H9 (cell line): ENCODE measurements at regions not wholly inside any gene's neighbourhood (a gene's known extent, or its start where the extent isn't known, plus 50 kb on each side); places are given as distances from the start of the nearest gene placed in this dataset.

Source experiments
- DNase-seq: peaks from one replicate; pipeline ENCODE4 v3.0.0-alpha.2; 2017
- H2AFZ ChIP-seq: one replicate; pipeline ENCODE4 v1.6.1; 2013; ENCODE audit warnings: mild to moderate bottlenecking, low read length, control low read depth, moderate library complexity
- H2AK5ac ChIP-seq: 2 replicates; pipeline ENCODE4 v1.6.1; 2013; ENCODE audit warnings: low read length, control low read depth, mixed read lengths; ENCODE audit not compliant: insufficient read length
- H2BK120ac ChIP-seq: one replicate; pipeline ENCODE4 v1.6.1; 2013; ENCODE audit warnings: low read depth, mild to moderate bottlenecking, low read length, control low read depth, inconsistent platforms; ENCODE audit not compliant: poor library complexity, severe bottlenecking
- H2BK12ac ChIP-seq: 2 replicates; pipeline ENCODE4 v1.6.1; 2013; ENCODE audit warnings: low read length, control low read depth, mixed read lengths, low read depth; ENCODE audit not compliant: insufficient read length
- H2BK15ac ChIP-seq: 2 replicates; pipeline ENCODE4 v1.6.1; 2013; ENCODE audit warnings: low read depth, low read length, control low read depth
- H2BK20ac ChIP-seq: one replicate; pipeline ENCODE4 v1.6.1; 2013; ENCODE audit warnings: low read depth, mild to moderate bottlenecking, low read length, control low read depth, inconsistent platforms; ENCODE audit not compliant: poor library complexity, severe bottlenecking
- H2BK5ac ChIP-seq: 2 replicates; pipeline ENCODE4 v1.6.1; 2013; ENCODE audit warnings: low read length, control low read depth, mixed read lengths; ENCODE audit not compliant: insufficient read length
- H3K14ac ChIP-seq: 2 replicates; pipeline ENCODE4 v1.6.1; 2013; ENCODE audit warnings: low read length, control low read depth; ENCODE audit not compliant: insufficient read depth
- H3K18ac ChIP-seq: 2 replicates; pipeline ENCODE4 v1.6.1; 2013; ENCODE audit warnings: low read depth, mild to moderate bottlenecking, mixed read lengths, low read length, control low read depth; ENCODE audit not compliant: insufficient read length
- H3K23ac ChIP-seq: 2 replicates; pipeline ENCODE4 v1.6.1; 2013; ENCODE audit warnings: low read length, control low read depth, mixed read lengths, low read depth; ENCODE audit not compliant: insufficient read length
- H3K23me2 ChIP-seq: 2 replicates; pipeline ENCODE4 v1.6.1; 2013; ENCODE audit warnings: low read depth, mild to moderate bottlenecking, mixed read lengths, low read length, control low read depth; ENCODE audit not compliant: insufficient read length, poor library complexity, severe bottlenecking
- H3K27ac ChIP-seq: 2 replicates; pipeline ENCODE4 v1.5.1; 2013; ENCODE audit warnings: low read length, control low read depth, mixed read lengths, low read depth; ENCODE audit not compliant: insufficient read length
- H3K27me3 ChIP-seq: 2 replicates; pipeline ENCODE4 v1.6.1; 2013; ENCODE audit warnings: low read length, control low read depth, inconsistent platforms; ENCODE audit not compliant: insufficient read depth
- H3K4ac ChIP-seq: 2 replicates; pipeline ENCODE4 v1.6.1; 2013; ENCODE audit warnings: low read depth, mild to moderate bottlenecking, control low read depth, inconsistent platforms, low read length, moderate library complexity
- H3K4me1 ChIP-seq: 2 replicates; pipeline ENCODE4 v1.6.1; 2013; ENCODE audit warnings: low read length, control low read depth, inconsistent platforms; ENCODE audit not compliant: insufficient read depth
- H3K4me2 ChIP-seq: 2 replicates; pipeline ENCODE4 v1.6.1; 2013; ENCODE audit warnings: low read length, control low read depth, mixed read lengths; ENCODE audit not compliant: insufficient read length, insufficient read depth
- H3K56ac ChIP-seq: 2 replicates; pipeline ENCODE4 v1.6.1; 2013; ENCODE audit warnings: low read depth, mild to moderate bottlenecking, mixed read lengths, low read length, control low read depth; ENCODE audit not compliant: insufficient read length
- H3K79me1 ChIP-seq: 2 replicates; pipeline ENCODE4 v1.6.1; 2013; ENCODE audit warnings: low read depth, mild to moderate bottlenecking, moderate library complexity, low read length, control low read depth, inconsistent platforms; ENCODE audit not compliant: insufficient read depth, poor library complexity, severe bottlenecking
- H3K79me2 ChIP-seq: 2 replicates; pipeline ENCODE4 v1.6.1; 2013; ENCODE audit warnings: low read length, control low read depth, inconsistent platforms; ENCODE audit not compliant: insufficient read depth
- H3K9ac ChIP-seq: 2 replicates; pipeline ENCODE4 v1.6.1; 2013; ENCODE audit warnings: low read length, control low read depth, mixed read lengths; ENCODE audit not compliant: insufficient read length; ENCODE audit errors: extremely low read depth
- H3K9me3 ChIP-seq: one replicate; pipeline ENCODE4 v1.6.1; 2013; ENCODE audit warnings: low read depth, low read length, inconsistent platforms; ENCODE audit not compliant: control insufficient read depth
- H3T11ph ChIP-seq: one replicate; pipeline ENCODE4 v1.6.1; 2013; ENCODE audit warnings: mild to moderate bottlenecking, low read length, control low read depth, inconsistent platforms
- H4K20me1 ChIP-seq: one replicate; pipeline ENCODE4 v1.6.1; 2013; ENCODE audit not compliant: control insufficient read depth, insufficient read length, insufficient read depth
- H4K5ac ChIP-seq: 2 replicates; pipeline ENCODE4 v1.6.1; 2013; ENCODE audit warnings: low read depth, mild to moderate bottlenecking, mixed read lengths, low read length, control low read depth; ENCODE audit not compliant: insufficient read length
- H4K8ac ChIP-seq: replicated peaks from 2 replicates; pipeline ENCODE4 v1.6.1; 2013; ENCODE audit warnings: low read length, control low read depth, mixed read lengths, low read depth; ENCODE audit not compliant: insufficient read length
- H4K91ac ChIP-seq: 2 replicates; pipeline ENCODE4 v1.6.1; 2013; ENCODE audit warnings: low read depth, mild to moderate bottlenecking, moderate library complexity, mixed read lengths, low read length, control low read depth; ENCODE audit not compliant: insufficient read length
- H3K27ac Mint-ChIP-seq, 3 experiments: 2 replicates in 2 of 3; 3 replicates in 1 of 3; pipeline ENCODE4 v1.8.0; 2020 to 2021; ENCODE audit warnings: mixed read lengths in 3 of 3, mild to moderate bottlenecking in 1 of 3, moderate library complexity in 1 of 3
- H3K27me3 Mint-ChIP-seq: 2 replicates; pipeline ENCODE4 v1.8.0; 2021; ENCODE audit warnings: low read depth, mild to moderate bottlenecking, moderate library complexity, mixed read lengths
- H3K36me3 Mint-ChIP-seq, 3 experiments: 2 replicates in 2 of 3; 3 replicates in 1 of 3; pipeline ENCODE4 v1.8.0; 2020 to 2021; ENCODE audit warnings: low read depth in 3 of 3, mixed read lengths in 3 of 3; ENCODE audit not compliant: insufficient read depth in 1 of 3
- H3K4me1 Mint-ChIP-seq, 2 experiments: 2 replicates each; pipeline ENCODE4 v1.8.0; 2020; ENCODE audit warnings: mixed read lengths in 2 of 2
- H3K4me3 Mint-ChIP-seq, 2 experiments: 2 replicates in 1 of 2; 3 replicates in 1 of 2; pipeline ENCODE4 v1.8.0; 2020 to 2021; ENCODE audit warnings: mild to moderate bottlenecking in 2 of 2, mixed read lengths in 2 of 2, moderate library complexity in 1 of 2
- H3K9me3 Mint-ChIP-seq, 2 experiments: 2 replicates in 1 of 2; 3 replicates in 1 of 2; pipeline ENCODE4 v1.8.0; 2020; ENCODE audit warnings: mild to moderate bottlenecking in 2 of 2, mixed read lengths in 2 of 2, moderate library complexity in 1 of 2
- CTCF ChIP-seq: fragments of 200-600 bp; sonication (generic); conservative IDR thresholded peaks from 3 replicates; pipeline ENCODE4 v1.8.0; 2021; ENCODE audit warnings: antibody characterized with exemption, mild to moderate bottlenecking
- WGBS: extraction: QIAGEN DNeasy Blood & Tissue Kit; methylation state at CpG from one replicate; pipeline ENCODE4 v1.1.7; 2013; ENCODE audit warnings: missing lambda C conversion rate, low lambda C conversion rate, mixed read lengths; ENCODE audit not compliant: insufficient read length; ENCODE audit errors: extremely low coverage; 5-methylcytosine and 5-hydroxymethylcytosine counted together

- H4K5ac ChIP-seq, result no peak overlapping the region
- no peak overlapping the region for H2BK12ac ChIP-seq
- no peaks in the 10 kb centered on the region for H3K4me1 ChIP-seq
- H3K23ac ChIP-seq, result no peak overlapping the region
- no peak for TF ChIP-seq CTCF
- H4K20me1 ChIP-seq, result no peaks in the 10 kb centered on the region
- DNase-seq, result no peak
- no peak overlapping the region for H3K27ac ChIP-seq
- H2BK120ac ChIP-seq, result no peak overlapping the region
- Mint-ChIP-seq H3K4me1 (no peaks in the 10 kb centered on the region), H3K27me3 (no peaks in the 10 kb centered on the region), H3K9me3 (no peaks in the 10 kb centered on the region), H3K36me3 (no peaks in the 10 kb centered on the region), H3K4me3 (no peak overlapping the region), H3K27ac (no peak overlapping the region)
- H2AFZ ChIP-seq, result no peak overlapping the region
- H3K14ac ChIP-seq, result no peak overlapping the region
- no peak overlapping the region for H2BK20ac ChIP-seq
- no peak overlapping the region for H3T11ph ChIP-seq
- no peak overlapping the region for H3K56ac ChIP-seq
- no peaks in the 10 kb centered on the region for H3K23me2 ChIP-seq
- H3K9me3 ChIP-seq, result no peaks in the 10 kb centered on the region
- no peaks in the 10 kb centered on the region for H3K79me2 ChIP-seq
- H3K9ac ChIP-seq, result no peak overlapping the region
- H3K27me3 ChIP-seq, result no peaks in the 10 kb centered on the region
- H3K4ac ChIP-seq, result no peak overlapping the region
- no peak overlapping the region for H2BK5ac ChIP-seq
- H2AK5ac ChIP-seq, result no peak overlapping the region
- H2BK15ac ChIP-seq, result no peak overlapping the region
- WGBS, result no CpG with 5 or more reads among the region's 5 CpGs
- H3K79me1 ChIP-seq, result no peaks in the 10 kb centered on the region
- H4K8ac ChIP-seq, result no peak overlapping the region
- H3K18ac ChIP-seq, result no peak overlapping the region
- no peak overlapping the region for H4K91ac ChIP-seq
- no peak overlapping the region for H3K4me2 ChIP-seq
Observed at GRCh38 chr7:114766041-114766356, 155.9 kb upstream of the MDFIC start.
